ENCODE measurements at regions not wholly inside any gene's neighbourhood (a gene's known extent, or its start where the extent isn't known, plus 50 kb on each side); places are given as distances from the start of the nearest gene placed in this dataset.

GRCh38 chr13:105151639-105152038 is 1383.8 kb downstream of the EFNB2 start:
- Mint-ChIP-seq H3K36me3 (ENCODE audit: low read depth) (no peaks in the 10 kb centered on the region), H3K27ac (no peak overlapping the region), H3K9me3 (peaks cover 7% of the 10 kb centered on the region), H3K4me1 (no peaks in the 10 kb centered on the region), H3K27me3 (ENCODE audit: insufficient read depth) (no peaks in the 10 kb centered on the region), H3K4me3 (no peak overlapping the region)
- DNase-seq, result no peak
- no peak overlapping the region for H3K9ac ChIP-seq (ENCODE audit: extremely low read depth, low read length, poor library complexity, severe bottlenecking)
- no peaks in the 10 kb centered on the region for H3K36me3 ChIP-seq (ENCODE audit: control insufficient read depth, insufficient read depth, low read length)
- H3K4me3 ChIP-seq (ENCODE audit: low read length), result no peak overlapping the region
- no peak overlapping the region for H3K27ac ChIP-seq (ENCODE audit: low read depth, low read length)
- H3K9me3 ChIP-seq (ENCODE audit: control insufficient read depth, low read length), result no peaks in the 10 kb centered on the region
- WGBS, 2 experiments (ENCODE audit: insufficient coverage in 1 of 2, insufficient read length in 1 of 2), result 91 to 93% methylated on average over 3 of the region's 3 CpGs
- no peaks in the 10 kb centered on the region for H3K4me1 ChIP-seq (ENCODE audit: control insufficient read depth, insufficient read depth, low read length)
- no peaks in the 10 kb centered on the region for H3K27me3 ChIP-seq (ENCODE audit: control insufficient read depth, insufficient read depth, low read length, poor library complexity, severe bottlenecking)
- no peak for TF ChIP-seq CTCF (conservative IDR thresholded peaks at IDR 0.05)

GRCh38 chr13:105147461-105147860 is 1388.0 kb downstream of the EFNB2 start:
- H3K27ac Mint-ChIP-seq, result no peak overlapping the region
- WGBS, 2 experiments (ENCODE audit: insufficient coverage in 1 of 2, insufficient read length in 1 of 2), result 96 to 100% methylated on average over 2 to 4 of the region's 4 CpGs
- no peak for TF ChIP-seq CTCF (conservative IDR thresholded peaks at IDR 0.05)
- H3K4me3 Mint-ChIP-seq, result no peak overlapping the region
- Histone ChIP-seq H3K27ac (ENCODE audit: low read depth, low read length) (no peak overlapping the region), H3K9ac (ENCODE audit: extremely low read depth, low read length, poor library complexity, severe bottlenecking) (no peak overlapping the region), H3K4me3 (ENCODE audit: low read length) (no peak overlapping the region), H3K27me3 (ENCODE audit: control insufficient read depth, insufficient read depth, low read length, poor library complexity, severe bottlenecking) (no peaks in the 10 kb centered on the region), H3K9me3 (ENCODE audit: control insufficient read depth, low read length) (no peaks in the 10 kb centered on the region), H3K36me3 (ENCODE audit: control insufficient read depth, insufficient read depth, low read length) (no peaks in the 10 kb centered on the region), H3K4me1 (ENCODE audit: control insufficient read depth, insufficient read depth, low read length) (no peaks in the 10 kb centered on the region)
- H3K4me1 Mint-ChIP-seq, result no peaks in the 10 kb centered on the region
- H3K27me3 Mint-ChIP-seq (ENCODE audit: insufficient read depth), result no peaks in the 10 kb centered on the region
- no peak for DNase-seq
- peaks cover 7% of the 10 kb centered on the region for H3K9me3 Mint-ChIP-seq
- H3K36me3 Mint-ChIP-seq (ENCODE audit: low read depth), result no peaks in the 10 kb centered on the region

- no peaks in the 10 kb centered on the region for H3K27me3 ChIP-seq (ENCODE audit: control insufficient read depth, insufficient read depth, low read length, poor library complexity, severe bottlenecking)
- WGBS, 2 experiments (ENCODE audit: insufficient coverage in 1 of 2, insufficient read length in 1 of 2), result 94 to 96% methylated on average over 3 of the region's 3 CpGs
- Mint-ChIP-seq H3K4me1 (peaks cover under 1% of the 10 kb centered on the region), H3K27ac (no peak overlapping the region), H3K36me3 (ENCODE audit: low read depth) (no peaks in the 10 kb centered on the region), H3K4me3 (no peak overlapping the region), H3K27me3 (ENCODE audit: insufficient read depth) (peaks cover 2% of the 10 kb centered on the region), H3K9me3 (no peaks in the 10 kb centered on the region)
- H3K27ac ChIP-seq (ENCODE audit: low read depth, low read length), result no peak overlapping the region
- no peaks in the 10 kb centered on the region for H3K4me1 ChIP-seq (ENCODE audit: control insufficient read depth, insufficient read depth, low read length)
- H3K9me3 ChIP-seq (ENCODE audit: control insufficient read depth, low read length), result no peaks in the 10 kb centered on the region
- DNase-seq, result no peak
- H3K9ac ChIP-seq (ENCODE audit: extremely low read depth, low read length, poor library complexity, severe bottlenecking), result no peak overlapping the region
- no peak overlapping the region for H3K4me3 ChIP-seq (ENCODE audit: low read length)
- no peaks in the 10 kb centered on the region for H3K36me3 ChIP-seq (ENCODE audit: control insufficient read depth, insufficient read depth, low read length)
- no peak for TF ChIP-seq CTCF (conservative IDR thresholded peaks at IDR 0.05)
These were observed 1390.5 kb downstream of the EFNB2 start for GRCh38 chr13:105144936-105145335.

Data from endodermal cell (in vitro differentiated cells).